GM20000 (cell line): ENCODE measurements at regions not wholly inside any gene's neighbourhood (a gene's known extent, or its start where the extent isn't known, plus 50 kb on each side); places are given as distances from the start of the nearest gene placed in this dataset.

Source experiments
- DNase-seq: peaks from one replicate; pipeline ENCODE4 v3.0.0; 2012; ENCODE audit warnings: low spot score
- TF ChIP-seq, protein P1 (sequence below): IDR thresholded peaks from 2 replicates; pipeline ENCODE4 v1.5.1; 2012; ENCODE audit warnings: mild to moderate bottlenecking, control low read depth; ENCODE audit errors: extremely low read depth, missing control alignments

DNA sequence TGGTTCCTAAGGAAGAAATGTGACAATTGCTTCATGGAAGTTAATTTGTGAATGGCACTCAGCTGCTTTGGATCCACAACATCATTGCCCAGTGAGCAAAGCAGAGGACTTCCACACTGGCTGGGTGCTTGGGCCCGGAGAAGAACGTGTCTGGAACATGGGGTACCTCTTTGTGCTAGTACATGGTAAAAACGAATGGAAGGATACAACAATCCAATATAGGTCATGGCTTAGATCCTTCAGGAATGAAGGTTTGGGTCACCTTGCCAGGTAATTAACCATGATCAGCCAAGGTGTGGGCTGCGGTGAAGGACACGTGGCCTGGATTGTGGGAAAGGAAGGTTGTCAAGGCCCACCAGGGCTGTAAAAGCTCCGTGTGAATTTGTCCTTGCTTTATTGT, 245.9 kb upstream of the HS6ST1 start:
- TF ChIP-seq, protein P1, sequence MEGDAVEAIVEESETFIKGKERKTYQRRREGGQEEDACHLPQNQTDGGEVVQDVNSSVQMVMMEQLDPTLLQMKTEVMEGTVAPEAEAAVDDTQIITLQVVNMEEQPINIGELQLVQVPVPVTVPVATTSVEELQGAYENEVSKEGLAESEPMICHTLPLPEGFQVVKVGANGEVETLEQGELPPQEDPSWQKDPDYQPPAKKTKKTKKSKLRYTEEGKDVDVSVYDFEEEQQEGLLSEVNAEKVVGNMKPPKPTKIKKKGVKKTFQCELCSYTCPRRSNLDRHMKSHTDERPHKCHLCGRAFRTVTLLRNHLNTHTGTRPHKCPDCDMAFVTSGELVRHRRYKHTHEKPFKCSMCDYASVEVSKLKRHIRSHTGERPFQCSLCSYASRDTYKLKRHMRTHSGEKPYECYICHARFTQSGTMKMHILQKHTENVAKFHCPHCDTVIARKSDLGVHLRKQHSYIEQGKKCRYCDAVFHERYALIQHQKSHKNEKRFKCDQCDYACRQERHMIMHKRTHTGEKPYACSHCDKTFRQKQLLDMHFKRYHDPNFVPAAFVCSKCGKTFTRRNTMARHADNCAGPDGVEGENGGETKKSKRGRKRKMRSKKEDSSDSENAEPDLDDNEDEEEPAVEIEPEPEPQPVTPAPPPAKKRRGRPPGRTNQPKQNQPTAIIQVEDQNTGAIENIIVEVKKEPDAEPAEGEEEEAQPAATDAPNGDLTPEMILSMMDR = no peak

DNA sequence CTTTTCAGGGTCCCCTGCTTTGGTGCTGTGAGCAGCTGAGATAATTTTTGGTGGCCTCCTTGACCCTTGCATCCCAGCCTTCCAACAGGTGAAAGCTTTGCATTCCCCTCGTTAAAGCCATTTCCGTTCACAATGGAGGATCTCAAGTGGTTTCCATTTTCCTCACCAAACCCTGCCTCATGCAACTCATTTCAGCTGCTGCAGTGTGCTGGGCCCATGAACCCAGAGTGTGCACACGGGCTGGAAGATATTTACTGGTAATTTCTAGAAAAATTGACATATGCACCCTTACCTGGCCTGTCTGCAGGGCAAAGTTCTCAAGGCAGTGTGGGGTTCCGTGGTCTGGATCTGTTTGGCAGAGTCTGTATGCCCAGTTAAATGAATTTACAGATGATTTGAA, 246.8 kb upstream of the HS6ST1 start:
- TF ChIP-seq, protein P1 = no peak
- no peak for DNase-seq

More for the DNA sequence above, 245.9 kb upstream of the HS6ST1 start:
- DNase-seq = no peak

DNA sequence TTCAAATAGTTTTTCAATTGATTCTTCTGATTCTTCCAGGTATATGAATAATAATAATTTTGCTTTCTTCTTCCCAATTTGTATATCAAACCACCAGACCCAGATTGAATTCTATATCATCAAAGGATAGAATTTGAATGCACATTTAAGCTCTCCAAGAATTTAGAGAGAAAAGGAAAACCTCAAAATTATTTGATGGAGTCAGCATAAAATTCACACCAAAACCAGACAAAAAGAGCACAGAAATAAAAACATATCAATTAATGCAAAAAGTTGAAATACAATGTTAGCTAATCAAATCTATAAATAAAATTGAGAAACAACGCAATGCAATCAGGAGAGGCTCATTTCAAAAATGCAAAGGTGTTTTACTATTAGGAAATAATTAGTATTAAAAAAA, 248.0 kb upstream of the HS6ST1 start:
- DNase-seq = no peak
- TF ChIP-seq, protein P1 = no peak

DNA sequence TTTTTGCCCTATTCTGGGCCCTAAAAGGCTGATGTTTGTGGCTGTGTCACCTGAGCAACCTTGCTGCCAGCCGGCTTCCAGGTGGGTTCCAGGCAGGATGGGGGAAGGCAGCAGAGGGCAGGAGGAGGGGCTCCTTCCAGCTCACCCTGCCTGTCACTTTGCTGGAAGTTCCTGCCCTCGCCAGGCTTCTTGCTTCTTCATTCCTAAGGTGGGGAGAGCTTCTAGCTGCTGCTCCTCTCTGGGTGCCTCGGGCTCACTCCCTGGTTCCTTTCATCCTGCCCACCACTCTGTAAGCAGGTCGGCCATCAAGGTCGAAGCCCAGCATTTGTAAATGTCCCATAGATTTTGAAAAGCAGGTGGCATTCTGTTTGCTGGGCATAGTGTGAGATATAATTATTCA, 249.4 kb upstream of the HS6ST1 start:
- TF ChIP-seq, protein P1 = no peak
- no peak for DNase-seq

DNA sequence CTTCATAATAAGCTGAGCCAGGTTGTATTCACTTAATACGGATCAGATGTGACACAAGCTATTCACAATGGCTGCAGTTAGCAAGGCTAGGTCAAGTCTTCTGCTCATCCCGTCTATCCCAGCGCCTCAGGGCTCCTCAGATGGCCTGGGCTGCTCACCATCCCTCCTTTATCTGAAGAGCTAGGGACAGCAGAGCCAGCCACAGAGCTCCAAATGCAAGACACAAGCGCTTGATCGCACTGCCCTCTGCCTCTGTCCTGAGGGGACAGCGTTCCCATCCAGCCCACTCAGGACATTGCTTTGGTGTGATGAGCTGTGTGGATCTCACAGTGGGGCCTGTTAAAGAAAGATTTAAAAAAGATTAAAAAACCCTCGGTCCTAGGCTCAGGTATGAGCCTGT, 254.4 kb upstream of the HS6ST1 start:
- no peak for DNase-seq
- TF ChIP-seq, protein P1 = no peak

DNA sequence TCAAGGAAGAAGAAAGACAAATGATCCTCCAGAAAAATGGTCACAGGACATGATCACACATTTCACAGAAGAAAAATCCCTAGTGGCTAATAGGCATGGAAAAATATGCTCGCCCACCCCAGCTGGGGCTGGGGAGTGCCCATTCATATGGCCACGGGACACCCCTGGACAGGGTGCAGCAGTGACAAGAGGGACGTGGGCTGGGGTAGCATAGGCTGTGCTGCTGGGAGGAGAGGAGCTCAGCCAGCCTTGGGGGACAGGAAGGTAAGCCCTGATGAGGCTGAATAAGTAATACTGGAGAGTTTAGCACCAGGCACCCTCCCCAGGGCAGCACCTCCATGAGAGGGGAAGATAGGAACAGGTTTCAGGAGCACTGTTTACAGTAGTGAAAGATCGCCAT, 254.9 kb upstream of the HS6ST1 start:
- no peak for DNase-seq
- TF ChIP-seq, protein P1 = no peak

DNA sequence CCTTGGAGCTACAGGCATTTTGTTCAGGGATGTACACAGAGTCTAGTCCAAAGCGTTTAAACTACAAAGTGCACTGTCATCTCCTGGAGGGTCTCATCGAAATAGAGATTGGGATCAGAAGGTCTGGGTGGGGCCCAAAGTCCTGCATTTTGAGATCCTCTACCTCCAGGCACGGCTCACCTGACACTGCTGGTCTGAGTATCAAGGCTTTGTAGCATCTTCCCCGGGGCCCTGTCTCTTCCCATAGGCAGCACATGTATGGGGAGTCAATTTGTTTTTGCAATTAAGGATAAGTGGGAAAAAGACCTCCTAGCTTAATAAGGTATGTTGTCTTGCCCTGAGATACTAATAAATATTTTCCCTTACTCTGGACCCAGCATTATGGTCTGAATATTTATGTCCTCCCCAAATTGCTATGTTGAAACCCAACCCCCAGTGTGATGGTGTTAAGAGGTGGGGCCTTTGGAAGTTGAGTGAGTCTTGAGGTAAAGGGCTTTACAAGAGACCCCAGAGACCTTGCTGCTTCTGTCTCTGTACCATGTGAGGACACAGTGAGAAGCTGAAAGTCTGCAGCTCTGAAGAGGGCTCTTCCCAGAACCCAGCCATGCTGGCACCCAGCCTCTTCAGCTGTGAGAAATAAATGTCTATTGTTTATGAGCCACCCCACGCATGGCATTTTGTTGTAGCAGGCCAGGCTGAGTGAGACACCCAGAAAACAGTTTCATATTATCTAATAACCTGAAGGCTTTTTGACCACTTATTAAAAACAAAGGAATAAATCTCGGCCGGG, 258.7 kb upstream of the HS6ST1 start:
- TF ChIP-seq, protein P1 = no peak

More for the DNA sequence above, 258.7 kb upstream of the HS6ST1 start:
- no peak for DNase-seq
